Neural cell (in vitro differentiated cells): ENCODE measurements at regions not wholly inside any gene's neighbourhood (a gene's known extent, or its start where the extent isn't known, plus 50 kb on each side); places are given as distances from the start of the nearest gene placed in this dataset.
A peak's percentile ranks its signal among the peaks of the same experiment; 100 is the strongest.

Experiments
- H2AFZ ChIP-seq: fragments of 200-600, 300-800 bp; sonication (generic), shearing (Covaris generic); 2 replicates; pipeline ENCODE4 v1.6.0; 2014; ENCODE audit warnings: low read depth, mild to moderate bottlenecking, antibody characterized with exemption, low read length, moderate library complexity
- H3F3A ChIP-seq: fragments of 200-600 bp; shearing (Covaris generic); 2 replicates; pipeline ENCODE4 v1.6.1; 2016; ENCODE audit warnings: mild to moderate bottlenecking, moderate library complexity, mixed read lengths, antibody characterized with exemption, low read length; ENCODE audit not compliant: insufficient read depth, poor library complexity, severe bottlenecking
- H3K27ac ChIP-seq: fragments of 200-600, 300-800 bp; sonication (generic), shearing (Covaris generic); 2 replicates; pipeline ENCODE4 v1.5.1; 2014; ENCODE audit warnings: mild to moderate bottlenecking, low read length, moderate library complexity
- H3K27me3 ChIP-seq: fragments of 300-800, 200-600 bp; sonication (generic), shearing (Covaris generic); 2 replicates; pipeline ENCODE4 v1.6.0; 2014; ENCODE audit warnings: mild to moderate bottlenecking, low read depth, low read length, moderate library complexity; ENCODE audit not compliant: insufficient read depth
- H3K36me3 ChIP-seq: fragments of 300-800, 200-600 bp; sonication (generic), shearing (Covaris generic); 2 replicates; pipeline ENCODE4 v1.5.1; 2014; ENCODE audit warnings: mild to moderate bottlenecking, antibody characterized with exemption, low read length, moderate library complexity; ENCODE audit not compliant: insufficient read depth
- H3K4me2 ChIP-seq: fragments of 300-800, 200-600 bp; sonication (generic), shearing (Covaris generic); 2 replicates; pipeline ENCODE4 v1.6.0; 2014; ENCODE audit warnings: mild to moderate bottlenecking, low read length
- H3K4me3 ChIP-seq: fragments of 300-800, 200-600 bp; sonication (generic), shearing (Covaris generic); 2 replicates; pipeline ENCODE4 v1.5.1; 2014; ENCODE audit warnings: mild to moderate bottlenecking, low read length, moderate library complexity
- H3K79me2 ChIP-seq: fragments of 200-600 bp; shearing (Covaris generic); replicated peaks from 2 replicates; pipeline ENCODE4 v1.6.0; 2014; ENCODE audit warnings: mild to moderate bottlenecking, low read length, moderate library complexity; ENCODE audit not compliant: insufficient read depth
- H3K9ac ChIP-seq: fragments of 300-800, 200-600 bp; sonication (generic), shearing (Covaris generic); 2 replicates; pipeline ENCODE4 v1.6.1; 2016; ENCODE audit warnings: mild to moderate bottlenecking, low read length, mixed read lengths
- H3K9me2 ChIP-seq: fragments of 200-600 bp; shearing (Covaris generic); 2 replicates; pipeline ENCODE4 v1.6.1; 2016; ENCODE audit warnings: mild to moderate bottlenecking, low read length, mixed read lengths; ENCODE audit not compliant: insufficient read depth
- H3K9me3 ChIP-seq: fragments of 200-600, 300-800 bp; sonication (generic), shearing (Covaris generic); 2 replicates; pipeline ENCODE4 v1.6.1; 2016; ENCODE audit warnings: mild to moderate bottlenecking, mixed run types, low read length, moderate library complexity, mixed read lengths
- H4K20me1 ChIP-seq: fragments of 200-600 bp; shearing (Covaris generic); 2 replicates; pipeline ENCODE4 v1.6.1; 2016; ENCODE audit warnings: mild to moderate bottlenecking, mixed run types; ENCODE audit not compliant: insufficient read depth
- CTCF ChIP-seq: fragments of 450-650 bp; IDR thresholded peaks from 2 replicates; pipeline ENCODE4 v1.5.1; 2014; ENCODE audit warnings: antibody characterized with exemption, mild to moderate bottlenecking, moderate library complexity; ENCODE audit not compliant: poor library complexity, severe bottlenecking
- EZH2 ChIP-seq: fragments of 200-600, 300-800 bp; shearing (Covaris generic), sonication (generic); IDR thresholded peaks from 2 replicates; pipeline ENCODE4 v1.6.1; 2014; ENCODE audit warnings: antibody characterized with exemption, low read length, borderline replicate concordance, mild to moderate bottlenecking; ENCODE audit not compliant: insufficient read depth, poor library complexity, severe bottlenecking
- MXI1 ChIP-seq: fragments of 450-650 bp; conservative IDR thresholded peaks from 2 replicates; pipeline ENCODE4 v1.6.1; 2014; ENCODE audit warnings: antibody characterized with exemption, mild to moderate bottlenecking; ENCODE audit not compliant: poor library complexity, severe bottlenecking
- RAD21 ChIP-seq: fragments of 450-650 bp; conservative IDR thresholded peaks from 2 replicates; pipeline ENCODE4 v1.6.1; 2014; ENCODE audit warnings: antibody characterized with exemption, mild to moderate bottlenecking, moderate library complexity
- REST ChIP-seq: IDR thresholded peaks from 2 replicates; pipeline ENCODE4 v1.6.1; 2012; ENCODE audit warnings: borderline replicate concordance
- SMC3 ChIP-seq: fragments of 450-650 bp; conservative IDR thresholded peaks from 2 replicates; pipeline ENCODE4 v1.6.1; 2014; ENCODE audit warnings: antibody characterized with exemption, mild to moderate bottlenecking, moderate library complexity; ENCODE audit not compliant: poor library complexity
- TAF1 ChIP-seq: IDR thresholded peaks from 2 replicates; pipeline ENCODE4 v1.6.1; 2012; ENCODE audit warnings: low read depth

GRCh38 chr15:95825671-95826411, 504.7 kb upstream of the NR2F2 start:
- H3K9ac ChIP-seq, result no peak overlapping the region
- TF ChIP-seq RAD21, result no peak
- H3K27ac ChIP-seq, result no peak overlapping the region
- no peaks in the 10 kb centered on the region for H3K9me2 ChIP-seq
- no peak overlapping the region for H2AFZ ChIP-seq
- H3K36me3 ChIP-seq, result no peaks in the 10 kb centered on the region
- no peak overlapping the region for H3K4me2 ChIP-seq
- H3K4me3 ChIP-seq, result no peak overlapping the region
- no peaks in the 10 kb centered on the region for H3K27me3 ChIP-seq
- H4K20me1 ChIP-seq, result no peaks in the 10 kb centered on the region
- H3K79me2 ChIP-seq, result no peaks in the 10 kb centered on the region
- H3K9me3 ChIP-seq, result no peaks in the 10 kb centered on the region
- no peaks in the 10 kb centered on the region for H3F3A ChIP-seq

- Histone ChIP-seq H3K9me2 (no peaks in the 10 kb centered on the region), H3K27ac (no peak overlapping the region)
- TF ChIP-seq SMC3 (peak; percentile 41), EZH2 (no peak), TAF1 (no peak), REST (no peak), RAD21 (peak; percentile 40), MXI1 (no peak), CTCF (peak; percentile 48)
These were observed 503.9 kb upstream of the NR2F2 start for GRCh38 chr15:95826412-95827195.

More at GRCh38 chr15:95826412-95827195, 503.9 kb upstream of the NR2F2 start:
- Histone ChIP-seq H3K27me3 (no peaks in the 10 kb centered on the region), H3K9ac (no peak overlapping the region), H3K79me2 (no peaks in the 10 kb centered on the region), H4K20me1 (no peaks in the 10 kb centered on the region), H3F3A (no peaks in the 10 kb centered on the region), H3K36me3 (no peaks in the 10 kb centered on the region), H3K4me3 (no peak overlapping the region), H3K4me2 (no peak overlapping the region), H2AFZ (no peak overlapping the region), H3K9me3 (no peaks in the 10 kb centered on the region)
